Lower leg skin (tissue), 4 donors: ENCODE measurements at regions not wholly inside any gene's neighbourhood (a gene's known extent, or its start where the extent isn't known, plus 50 kb on each side); places are given as distances from the start of the nearest gene placed in this dataset.

Source experiments
- DNase-seq, 2 donors: peaks; one replicate each; pipeline ENCODE4 v3.0.0-alpha.2; 2019; ENCODE audit warnings: low spot score in 2 of 2
- H3K4me3 ChIP-seq: fragments of 200-600 bp; sonication (generic); 2 replicates; pipeline ENCODE4 v1.5.1; 2017; ENCODE audit warnings: mild to moderate bottlenecking, low read depth; ENCODE audit not compliant: poor library complexity, severe bottlenecking
- POLR2A ChIP-seq, 2 donors: fragments of 450-650 bp; IDR thresholded peaks; one replicate each; pipeline ENCODE4 v1.6.1; 2016 to 2017; ENCODE audit warnings: antibody characterized with exemption in 2 of 2, mild to moderate bottlenecking in 1 of 2, moderate library complexity in 1 of 2
- WGBS, 2 donors: methylation state at CpG; one replicate each; pipeline ENCODE4 v1.1.5; 2018; 5-methylcytosine and 5-hydroxymethylcytosine counted together
- intact Hi-C: fragments of 100-400 bp; cut with DNase I; formaldehyde crosslinking; loops from one replicate; pipeline ENCODE4 v1.15.0; 2023; ENCODE audit warnings: low total_unique reads
- TF ChIP-seq, protein P1 (sequence below), 3 donors: fragments of 450-650 bp; IDR thresholded peaks; one replicate each; pipeline ENCODE4 v1.5.1; 2016; ENCODE audit warnings: antibody characterized with exemption in 3 of 3, mild to moderate bottlenecking in 3 of 3, moderate library complexity in 2 of 3

DNA sequence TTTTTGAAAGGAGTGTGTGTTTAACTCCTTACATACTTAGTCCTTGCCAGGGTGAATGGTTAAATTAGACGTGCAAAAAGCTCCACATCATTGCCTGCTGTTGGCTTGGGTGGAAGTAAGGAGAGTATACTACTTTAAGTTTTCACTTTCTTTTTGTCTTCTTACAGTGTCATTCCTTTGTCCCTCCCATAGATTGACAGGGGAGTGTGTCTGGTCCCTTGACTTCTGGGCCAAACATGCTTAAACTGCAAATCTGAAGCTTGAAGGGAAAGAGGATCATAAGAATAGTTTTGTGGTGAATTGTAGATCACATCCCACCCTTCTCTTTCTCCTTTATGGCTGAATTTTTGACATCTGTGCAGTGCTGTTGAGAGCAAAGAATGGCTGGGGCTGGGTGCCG, 355.8 kb upstream of the C2CD4B start:
- intact Hi-C loops, result no loop called here
- DNase-seq, result no peak
- WGBS, 2 donors, result 93 to 97% methylated on average over 2 of the region's 2 CpGs
- TF ChIP-seq, protein P1, sequence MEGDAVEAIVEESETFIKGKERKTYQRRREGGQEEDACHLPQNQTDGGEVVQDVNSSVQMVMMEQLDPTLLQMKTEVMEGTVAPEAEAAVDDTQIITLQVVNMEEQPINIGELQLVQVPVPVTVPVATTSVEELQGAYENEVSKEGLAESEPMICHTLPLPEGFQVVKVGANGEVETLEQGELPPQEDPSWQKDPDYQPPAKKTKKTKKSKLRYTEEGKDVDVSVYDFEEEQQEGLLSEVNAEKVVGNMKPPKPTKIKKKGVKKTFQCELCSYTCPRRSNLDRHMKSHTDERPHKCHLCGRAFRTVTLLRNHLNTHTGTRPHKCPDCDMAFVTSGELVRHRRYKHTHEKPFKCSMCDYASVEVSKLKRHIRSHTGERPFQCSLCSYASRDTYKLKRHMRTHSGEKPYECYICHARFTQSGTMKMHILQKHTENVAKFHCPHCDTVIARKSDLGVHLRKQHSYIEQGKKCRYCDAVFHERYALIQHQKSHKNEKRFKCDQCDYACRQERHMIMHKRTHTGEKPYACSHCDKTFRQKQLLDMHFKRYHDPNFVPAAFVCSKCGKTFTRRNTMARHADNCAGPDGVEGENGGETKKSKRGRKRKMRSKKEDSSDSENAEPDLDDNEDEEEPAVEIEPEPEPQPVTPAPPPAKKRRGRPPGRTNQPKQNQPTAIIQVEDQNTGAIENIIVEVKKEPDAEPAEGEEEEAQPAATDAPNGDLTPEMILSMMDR (IDR thresholded peaks at IDR 0.05), result no peak
- no peak for TF ChIP-seq POLR2A (IDR thresholded peaks at IDR 0.05)
- no peak overlapping the region for H3K4me3 ChIP-seq

DNA sequence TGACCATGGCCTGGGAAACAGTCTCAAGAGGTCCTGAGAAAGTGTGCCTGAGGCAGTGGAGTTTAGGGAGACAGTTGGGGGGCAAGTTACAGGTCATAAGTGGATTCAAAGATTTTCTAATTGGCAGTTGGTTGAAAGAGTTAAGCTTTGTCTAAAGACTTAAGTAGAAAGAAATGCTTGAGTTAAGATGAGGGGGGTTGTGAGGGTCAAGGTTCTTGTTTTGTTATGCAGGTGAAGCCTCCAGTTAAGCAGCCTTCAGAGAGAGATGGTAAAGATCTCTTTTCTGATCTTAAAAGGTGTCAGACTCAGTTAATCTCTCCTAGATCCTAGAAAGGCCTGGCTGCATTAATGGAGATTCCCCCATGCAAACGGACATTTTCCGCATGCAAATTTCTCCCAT, 356.3 kb upstream of the C2CD4B start:
- intact Hi-C loops, result no loop called here
- WGBS, 2 donors, result 96 to 100% methylated on average over 2 of the region's 2 CpGs
- no peak overlapping the region for H3K4me3 ChIP-seq
- no peak for DNase-seq
- TF ChIP-seq, protein P1 (IDR thresholded peaks at IDR 0.05), result no peak
- no peak for TF ChIP-seq POLR2A (IDR thresholded peaks at IDR 0.05)

DNA sequence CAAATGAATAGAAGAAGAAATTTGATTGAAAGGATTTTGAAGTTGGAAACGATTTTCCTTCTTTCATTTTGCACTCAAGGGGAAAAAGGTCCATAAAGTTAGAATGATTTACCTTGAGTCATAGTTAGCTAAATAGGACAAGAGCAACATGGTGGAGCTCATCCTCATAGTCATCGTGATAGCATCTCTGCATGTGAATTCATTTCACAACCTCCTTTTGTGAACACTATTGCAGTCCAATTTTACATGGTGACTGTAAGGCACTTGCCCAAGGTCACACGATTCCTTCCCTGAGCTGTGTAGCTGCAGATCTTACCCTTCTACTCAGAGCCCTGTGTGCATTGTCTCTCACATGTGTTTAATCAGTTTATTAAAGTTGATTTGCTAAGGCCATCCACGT, 359.8 kb upstream of the C2CD4B start:
- DNase-seq, result no peak
- TF ChIP-seq POLR2A (IDR thresholded peaks at IDR 0.05), result no peak
- TF ChIP-seq, protein P1 (IDR thresholded peaks at IDR 0.05), result no peak
- 74 to 76% methylated on average over 4 of the region's 4 CpGs for WGBS, 2 donors
- no peak overlapping the region for H3K4me3 ChIP-seq
- intact Hi-C loops, result no loop called here

DNA sequence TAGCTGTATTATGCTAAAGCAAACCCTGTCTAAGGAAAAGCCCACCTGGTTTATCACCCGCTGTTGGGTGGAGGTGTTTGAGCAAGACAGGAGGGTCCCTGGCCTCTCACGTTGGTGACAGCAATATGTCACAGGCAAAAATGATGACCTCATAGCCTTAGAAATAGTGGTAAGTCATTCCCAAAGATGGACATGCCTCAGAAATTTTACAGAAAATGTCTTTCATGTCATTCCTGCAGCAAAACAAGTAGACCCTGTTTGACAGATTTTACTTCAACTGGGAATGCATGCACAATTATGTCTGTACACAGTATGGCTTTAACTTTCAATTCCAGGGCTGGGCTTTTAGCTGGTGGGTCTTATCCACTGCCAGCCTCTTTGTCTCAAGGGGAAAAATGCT, 362.3 kb upstream of the C2CD4B start:
- intact Hi-C loops, result no loop called here
- no peak overlapping the region for H3K4me3 ChIP-seq
- no peak for DNase-seq
- TF ChIP-seq, protein P1 (IDR thresholded peaks at IDR 0.05), result no peak
- no peak for TF ChIP-seq POLR2A (IDR thresholded peaks at IDR 0.05)
- 64 to 68% methylated on average over 2 of the region's 2 CpGs for WGBS, 2 donors

DNA sequence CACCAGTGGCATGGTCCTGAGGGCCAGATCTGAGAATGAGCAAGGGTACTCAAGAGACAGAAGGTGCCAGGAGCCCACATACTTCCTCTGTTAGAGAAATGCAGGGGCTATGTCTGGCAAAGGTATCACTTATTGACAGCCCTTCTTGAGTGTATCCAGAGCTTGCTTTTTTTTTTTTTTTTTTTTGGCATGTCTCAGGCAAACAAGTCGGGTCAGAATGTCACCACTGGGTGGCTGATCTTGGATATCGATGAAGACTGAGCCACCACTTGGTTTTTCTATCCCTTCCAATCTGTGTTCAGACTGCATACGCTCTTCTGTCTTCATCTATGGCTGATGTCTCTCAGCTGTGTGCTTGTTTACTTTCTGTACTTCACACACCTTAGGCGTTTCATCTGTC, 363.4 kb upstream of the C2CD4B start:
- TF ChIP-seq POLR2A (IDR thresholded peaks at IDR 0.05), result no peak
- TF ChIP-seq, protein P1 (IDR thresholded peaks at IDR 0.05), result no peak
- WGBS, 2 donors, result 84 to 85% methylated on average over 4 of the region's 4 CpGs
- intact Hi-C loops, result no loop called here
- no peak overlapping the region for H3K4me3 ChIP-seq
- no peak for DNase-seq

DNA sequence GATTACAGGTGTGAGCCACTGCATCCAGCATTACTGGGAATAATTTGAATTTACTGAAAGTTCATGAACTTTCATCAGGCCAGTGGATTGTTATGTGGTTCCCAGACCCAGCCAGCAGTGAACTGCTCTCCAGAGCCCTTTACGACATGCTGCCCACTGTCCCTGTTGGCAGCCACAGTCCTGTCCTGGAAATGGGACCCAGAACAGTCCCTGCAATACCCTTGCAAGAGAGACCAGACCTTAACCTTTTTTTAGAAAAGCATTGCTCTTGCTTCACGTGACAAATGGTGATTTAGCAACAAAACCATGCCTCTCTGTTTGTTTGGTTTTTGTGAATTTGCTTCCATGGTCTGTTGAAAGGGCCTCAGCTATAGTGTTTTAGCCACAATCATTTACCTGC, 367.3 kb upstream of the C2CD4B start:
- intact Hi-C loops, result no loop called here

More for the DNA sequence above, 367.3 kb upstream of the C2CD4B start:
- H3K4me3 ChIP-seq, result no peak overlapping the region
- WGBS, 2 donors, result 88 to 94% methylated on average over 2 of the region's 2 CpGs
- TF ChIP-seq, protein P1 (IDR thresholded peaks at IDR 0.05), result no peak
- no peak for TF ChIP-seq POLR2A (IDR thresholded peaks at IDR 0.05)
- no peak for DNase-seq
